Panc1 (cell line): ENCODE measurements at regions not wholly inside any gene's neighbourhood (a gene's known extent, or its start where the extent isn't known, plus 50 kb on each side); places are given as distances from the start of the nearest gene placed in this dataset.

Experiments used
- ATAC-seq: fragments of 200-7000 bp; cut with Tn5 transposase; 2 replicates; pipeline ENCODE4 v1.9.1; 2020; ENCODE audit warnings: mild to moderate bottlenecking, moderate library complexity
- BruUV-seq: library from RNA; stranded (reverse); fragments of 400-500 nt; replicated peaks from 2 replicates; lab custom pipeline; 2021; lab: Mats Ljungman, UMichigan
- CTCF ChIA-PET: fragments of 300-600 bp; sonication (Branson Sonifier 250); formaldehyde crosslinking; loops from one replicate; lab custom pipeline; 2022; ENCODE audit warnings: antibody characterized with exemption; lab: Charles Lee
- POLR2A ChIA-PET: fragments of 300-600 bp; sonication (Branson Sonifier 250); formaldehyde crosslinking; loops from one replicate; lab custom pipeline; 2022; ENCODE audit warnings: antibody characterized with exemption; lab: Charles Lee
- DNase-seq: peaks from one replicate; pipeline ENCODE4 v3.0.0-alpha.2; 2010; ENCODE audit warnings: low read depth, low spot score
- H3K27ac ChIP-seq: 2 replicates; pipeline ENCODE4 v1.5.1; 2011; ENCODE audit warnings: mild to moderate bottlenecking, low read length, inconsistent platforms
- H3K27me3 ChIP-seq: fragments of 200-500 bp; sonication (Bioruptor generic); 2 replicates; pipeline ENCODE4 v1.6.0; 2014; ENCODE audit warnings: low read length, inconsistent platforms; ENCODE audit not compliant: control insufficient read depth, insufficient read depth
- H3K36me3 ChIP-seq: fragments of 200-500 bp; sonication (Bioruptor generic); 2 replicates; pipeline ENCODE4 v1.5.1; 2014; ENCODE audit warnings: inconsistent platforms, mild to moderate bottlenecking, low read length, moderate library complexity; ENCODE audit not compliant: control insufficient read depth, insufficient read depth
- H3K4me1 ChIP-seq: 2 replicates; pipeline ENCODE4 v1.5.1; 2011; ENCODE audit warnings: inconsistent platforms, mild to moderate bottlenecking, low read length, moderate library complexity; ENCODE audit not compliant: control insufficient read depth, insufficient read depth
- H3K4me3 ChIP-seq, 2 experiments: 2 replicates each; pipeline ENCODE4 v1.5.1; 2011 to 2012; ENCODE audit warnings: low read depth in 2 of 2, low read length in 2 of 2, mild to moderate bottlenecking in 2 of 2, inconsistent platforms in 1 of 2, moderate library complexity in 1 of 2
- H3K9me3 ChIP-seq: fragments of 200-500 bp; sonication (Bioruptor generic); 2 replicates; pipeline ENCODE4 v1.5.1; 2014; ENCODE audit warnings: low read depth, mild to moderate bottlenecking, inconsistent platforms, low read length, moderate library complexity; ENCODE audit not compliant: control insufficient read depth, insufficient read depth
- CTCF ChIP-seq: fragments of 450-650 bp; IDR thresholded peaks from 2 replicates; pipeline ENCODE4 v1.5.1; 2017; ENCODE audit warnings: mild to moderate bottlenecking
- POLR2AphosphoS5 ChIP-seq: IDR thresholded peaks from 2 replicates; pipeline ENCODE4 v1.6.1; 2012; ENCODE audit warnings: mild to moderate bottlenecking, low read depth, low read length, moderate library complexity
- REST ChIP-seq, 2 experiments: IDR thresholded peaks; 2 replicates each; pipeline ENCODE4 v1.6.1; 2011 to 2012; ENCODE audit warnings: low read depth in 2 of 2, control low read depth in 1 of 2, low read length in 1 of 2, mild to moderate bottlenecking in 1 of 2, moderate library complexity in 1 of 2; ENCODE audit not compliant: insufficient read depth in 1 of 2
- SIN3A ChIP-seq: IDR thresholded peaks from 2 replicates; pipeline ENCODE4 v1.6.1; 2012; ENCODE audit warnings: low read depth, mild to moderate bottlenecking, low read length, moderate library complexity, borderline replicate concordance; ENCODE audit not compliant: insufficient read depth
- TCF7L2 ChIP-seq: IDR thresholded peaks from 2 replicates; pipeline ENCODE4 v1.6.1; 2011; ENCODE audit warnings: mild to moderate bottlenecking, low read depth, low read length, inconsistent platforms
- in situ Hi-C: cut with HindIII; loops from 2 replicates; pipeline ENCODE4 v1.10.0; 2016; ENCODE audit warnings: low sequenced_read_pairs, low pct_unique_long_range_greater_than_20kb
- intact Hi-C: fragments of 100-400 bp; cut with micrococcal nuclease; formaldehyde crosslinking; loops from one replicate; pipeline ENCODE4 v1.10.0; 2022; ENCODE audit not compliant: unreplicated experiment

- no peaks in the 10 kb centered on the region for H3K27me3 ChIP-seq
- no peaks in the 10 kb centered on the region for H3K4me1 ChIP-seq
- ChIA-PET POLR2A (no interaction called here), CTCF (no interaction called here)
- no peak overlapping the region for H3K27ac ChIP-seq
- H3K4me3 ChIP-seq: no peak overlapping the region
- intact Hi-C loops (no loop called here), in situ Hi-C loops (no loop called here)
- no peaks in the 10 kb centered on the region for H3K9me3 ChIP-seq
- no peaks in the 10 kb centered on the region for H3K36me3 ChIP-seq
- ATAC-seq (no peak), DNase-seq (no peak)
- no TSS peak for BruUV-seq
- TF ChIP-seq REST (IDR thresholded peaks at IDR 0.05; ENCODE audit: insufficient read depth in 1 of 2, low read depth in 2 of 2, low read length in 1 of 2) (no peak), POLR2AphosphoS5 (no peak), CTCF (no peak), SIN3A (no peak), TCF7L2 (no peak)
Observed at GRCh38 chr6:90375681-90376439, 79.2 kb upstream of the BACH2 start.

GRCh38 chr6:90374201-90374600, 77.6 kb upstream of the BACH2 start:
- no TSS peak for BruUV-seq
- TF ChIP-seq SIN3A: no peak
- no peak for TF ChIP-seq CTCF
- TF ChIP-seq POLR2AphosphoS5: no peak
- no peak for TF ChIP-seq TCF7L2
- intact Hi-C loops (no loop called here), in situ Hi-C loops (no loop called here)
- POLR2A ChIA-PET: no interaction called here
- no peaks in the 10 kb centered on the region for H3K9me3 ChIP-seq
- H3K27ac ChIP-seq: no peak overlapping the region
- CTCF ChIA-PET: no interaction called here
- H3K4me1 ChIP-seq: peaks cover 12% of the 10 kb centered on the region
- ATAC-seq (no peak), DNase-seq (no peak)
- H3K27me3 ChIP-seq: no peaks in the 10 kb centered on the region
- no peaks in the 10 kb centered on the region for H3K36me3 ChIP-seq
- no peak overlapping the region for H3K4me3 ChIP-seq
